PC-3 (cell line): ENCODE measurements at regions not wholly inside any gene's neighbourhood (a gene's known extent, or its start where the extent isn't known, plus 50 kb on each side); places are given as distances from the start of the nearest gene placed in this dataset.

ENCODE experiments used
- ATAC-seq: fragments of 200-7000 bp; cut with Tn5 transposase; 2 replicates; pipeline ENCODE4 v1.9.1; 2020; ENCODE audit warnings: mild to moderate bottlenecking, moderate library complexity
- BruUV-seq: library from RNA; stranded (reverse); fragments of 400-500 nt; replicated peaks from 2 replicates; lab custom pipeline; 2021; lab: Mats Ljungman, UMichigan
- CTCF ChIA-PET: fragments of 300-600 bp; sonication (Branson Sonifier 250); formaldehyde crosslinking; loops from one replicate; lab custom pipeline; 2022; ENCODE audit warnings: antibody characterized with exemption; lab: Charles Lee
- POLR2A ChIA-PET: fragments of 300-600 bp; sonication (Branson Sonifier 250); formaldehyde crosslinking; loops from one replicate; lab custom pipeline; 2022; ENCODE audit warnings: antibody characterized with exemption; ENCODE audit not compliant: unreplicated experiment; lab: Charles Lee
- DNase-seq: peaks from one replicate; pipeline ENCODE4 v3.0.0-alpha.2; 2015
- H2AFZ ChIP-seq: fragments of 300-600 bp; sonication (generic); 2 replicates; pipeline ENCODE4 v1.6.0; 2016; ENCODE audit warnings: antibody characterized with exemption, low read length
- H3F3A ChIP-seq: fragments of 300-600 bp; sonication (generic); one replicate; pipeline ENCODE4 v1.6.0; 2017; ENCODE audit warnings: antibody characterized with exemption, low read length, control low read depth, mild to moderate bottlenecking; ENCODE audit not compliant: unreplicated experiment
- H3K27ac ChIP-seq: fragments of 300-600 bp; sonication (generic); 2 replicates; pipeline ENCODE4 v1.5.1; 2016; ENCODE audit warnings: mild to moderate bottlenecking, low read length
- H3K27me3 ChIP-seq: fragments of 300-600 bp; sonication (generic); 2 replicates; pipeline ENCODE4 v1.6.1; 2016; ENCODE audit warnings: low read length, mixed read lengths
- H3K36me3 ChIP-seq: fragments of 300-600 bp; sonication (generic); 2 replicates; pipeline ENCODE4 v1.6.1; 2016; ENCODE audit warnings: low read depth, mixed run types, low read length, mixed read lengths
- H3K4me1 ChIP-seq: fragments of 300-600 bp; sonication (generic); 2 replicates; pipeline ENCODE4 v1.5.1; 2016; ENCODE audit warnings: low read length; ENCODE audit not compliant: insufficient read depth
- H3K4me2 ChIP-seq: fragments of 300-600 bp; sonication (generic); 2 replicates; pipeline ENCODE4 v1.6.0; 2016; ENCODE audit warnings: low read length
- H3K4me3 ChIP-seq: fragments of 300-600 bp; sonication (generic); 2 replicates; pipeline ENCODE4 v1.5.1; 2016; ENCODE audit warnings: mild to moderate bottlenecking, low read length, mixed read lengths
- H3K79me2 ChIP-seq: fragments of 300-600 bp; sonication (generic); 2 replicates; pipeline ENCODE4 v1.6.1; 2017; ENCODE audit warnings: low read length, mixed read lengths
- H3K9ac ChIP-seq: fragments of 300-600 bp; sonication (generic); 2 replicates; pipeline ENCODE4 v1.6.0; 2016; ENCODE audit warnings: mild to moderate bottlenecking, low read length
- H3K9me2 ChIP-seq: fragments of 300-600 bp; sonication (generic); replicated peaks from 2 replicates; pipeline ENCODE4 v1.6.1; 2016; ENCODE audit warnings: mixed run types, low read length, mixed read lengths
- H3K9me3 ChIP-seq: fragments of 300-600 bp; sonication (generic); 2 replicates; pipeline ENCODE4 v1.6.1; 2016; ENCODE audit warnings: low read length, mixed read lengths
- H4K20me1 ChIP-seq: fragments of 300-600 bp; sonication (generic); 2 replicates; pipeline ENCODE4 v1.6.1; 2016; ENCODE audit warnings: low read length, mixed read lengths
- EZH2 ChIP-seq: fragments of 300-600 bp; sonication (generic); IDR thresholded peaks from one replicate; pipeline ENCODE4 v1.6.1; 2017; ENCODE audit warnings: antibody characterized with exemption, mild to moderate bottlenecking, low read length; ENCODE audit not compliant: unreplicated experiment
- EZH2phosphoT487 ChIP-seq: fragments of 300-600 bp; sonication (generic); IDR thresholded peaks from 2 replicates; pipeline ENCODE4 v1.6.1; 2018; ENCODE audit warnings: mild to moderate bottlenecking, antibody characterized with exemption, low read length, borderline replicate concordance
- intact Hi-C: fragments of 100-400 bp; cut with micrococcal nuclease; formaldehyde crosslinking; loops from 2 replicates; pipeline ENCODE4 v1.9.0; 2023
- TF ChIP-seq, protein P1 (sequence below): fragments of 300-600 bp; sonication (generic); conservative IDR thresholded peaks from 2 replicates; pipeline ENCODE4 v1.5.1; 2017; ENCODE audit warnings: antibody characterized with exemption, low read depth, mild to moderate bottlenecking, low read length

GRCh38 chr15:99504823-99505551 lies 60.8 kb upstream of the MEF2A start:
- Histone ChIP-seq H3K36me3 (no peaks in the 10 kb centered on the region), H3K79me2 (no peaks in the 10 kb centered on the region), H3K27ac (no peak overlapping the region), H3F3A (no peaks in the 10 kb centered on the region), H3K9me3 (no peaks in the 10 kb centered on the region), H4K20me1 (no peaks in the 10 kb centered on the region), H3K9me2 (no peaks in the 10 kb centered on the region), H3K4me2 (peak overlapping the region; percentile 15; the same call in 1 of the 2 replicates), H3K9ac (no peak overlapping the region), H3K4me3 (no peak overlapping the region), H3K4me1 (peaks cover 32% of the 10 kb centered on the region), H3K27me3 (no peaks in the 10 kb centered on the region), H2AFZ (peak overlapping the region; percentile 38)
- ATAC-seq (peak; percentile 45; the same call in 1 of the 2 replicates), DNase-seq (peak; percentile 56)
- intact Hi-C loops, result no loop called here
- BruUV-seq, result no TSS peak
- no peak for TF ChIP-seq EZH2phosphoT487
- TF ChIP-seq, protein P1, sequence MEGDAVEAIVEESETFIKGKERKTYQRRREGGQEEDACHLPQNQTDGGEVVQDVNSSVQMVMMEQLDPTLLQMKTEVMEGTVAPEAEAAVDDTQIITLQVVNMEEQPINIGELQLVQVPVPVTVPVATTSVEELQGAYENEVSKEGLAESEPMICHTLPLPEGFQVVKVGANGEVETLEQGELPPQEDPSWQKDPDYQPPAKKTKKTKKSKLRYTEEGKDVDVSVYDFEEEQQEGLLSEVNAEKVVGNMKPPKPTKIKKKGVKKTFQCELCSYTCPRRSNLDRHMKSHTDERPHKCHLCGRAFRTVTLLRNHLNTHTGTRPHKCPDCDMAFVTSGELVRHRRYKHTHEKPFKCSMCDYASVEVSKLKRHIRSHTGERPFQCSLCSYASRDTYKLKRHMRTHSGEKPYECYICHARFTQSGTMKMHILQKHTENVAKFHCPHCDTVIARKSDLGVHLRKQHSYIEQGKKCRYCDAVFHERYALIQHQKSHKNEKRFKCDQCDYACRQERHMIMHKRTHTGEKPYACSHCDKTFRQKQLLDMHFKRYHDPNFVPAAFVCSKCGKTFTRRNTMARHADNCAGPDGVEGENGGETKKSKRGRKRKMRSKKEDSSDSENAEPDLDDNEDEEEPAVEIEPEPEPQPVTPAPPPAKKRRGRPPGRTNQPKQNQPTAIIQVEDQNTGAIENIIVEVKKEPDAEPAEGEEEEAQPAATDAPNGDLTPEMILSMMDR, result peak; percentile 43
- ChIA-PET POLR2A (no interaction called here), CTCF (interaction anchor here (0.5 kb wide), 1 partner anchor 37 kb away, joined by 6 read pairs; no protein-coding TSS in a partner anchor)

DNA sequence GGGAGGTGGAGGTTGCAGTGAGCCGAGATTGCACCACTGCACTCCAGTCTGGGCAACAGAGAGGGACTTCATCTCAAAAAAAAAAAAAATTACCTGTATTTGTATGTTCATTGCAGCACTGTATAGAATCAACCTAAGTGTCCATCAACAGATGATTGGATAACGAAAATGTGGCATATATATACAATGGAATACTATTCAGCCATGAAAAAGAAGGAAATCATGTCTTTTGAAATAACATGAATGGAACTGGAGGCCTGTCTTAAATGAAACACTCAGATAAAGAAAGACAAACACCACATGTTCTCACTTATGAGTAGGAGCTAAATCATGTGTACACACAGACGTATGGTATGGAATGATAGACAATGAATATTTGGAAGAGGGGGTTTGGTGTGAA lies 59.4 kb upstream of the MEF2A start:
- H3K9me3 ChIP-seq, result no peaks in the 10 kb centered on the region
- TF ChIP-seq, protein P1, result no peak
- TF ChIP-seq EZH2 (no peak), EZH2phosphoT487 (no peak)
- no TSS peak for BruUV-seq
- H3K4me1 ChIP-seq, result peaks cover 32% of the 10 kb centered on the region
- H3F3A ChIP-seq, result no peaks in the 10 kb centered on the region
- no peaks in the 10 kb centered on the region for H3K79me2 ChIP-seq
- intact Hi-C loops, result no loop called here
- no peak for ATAC-seq
- CTCF ChIA-PET, result no interaction called here
- POLR2A ChIA-PET, result no interaction called here
- no peaks in the 10 kb centered on the region for H3K9me2 ChIP-seq
- H2AFZ ChIP-seq, result no peak overlapping the region
- no peaks in the 10 kb centered on the region for H3K27me3 ChIP-seq
- no peak overlapping the region for H3K9ac ChIP-seq
- H3K36me3 ChIP-seq, result no peaks in the 10 kb centered on the region
- no peaks in the 10 kb centered on the region for H4K20me1 ChIP-seq
- H3K4me3 ChIP-seq, result no peak overlapping the region
- H3K4me2 ChIP-seq, result no peak overlapping the region
- DNase-seq, result no peak
- no peak overlapping the region for H3K27ac ChIP-seq

GRCh38 chr15:99507016-99507503 lies 58.7 kb upstream of the MEF2A start:
- Histone ChIP-seq H3K36me3 (no peaks in the 10 kb centered on the region), H3K9me2 (no peaks in the 10 kb centered on the region), H3K27ac (no peak overlapping the region), H3K4me1 (peaks cover 32% of the 10 kb centered on the region), H3K9me3 (no peaks in the 10 kb centered on the region), H3K27me3 (no peaks in the 10 kb centered on the region), H3K79me2 (no peaks in the 10 kb centered on the region), H2AFZ (no peak overlapping the region), H3K9ac (no peak overlapping the region), H3K4me3 (no peak overlapping the region), H3K4me2 (no peak overlapping the region), H3F3A (no peaks in the 10 kb centered on the region), H4K20me1 (no peaks in the 10 kb centered on the region)
- DNase-seq (no peak), ATAC-seq (no peak)
- ChIA-PET CTCF (no interaction called here), POLR2A (no interaction called here)
- BruUV-seq, result no TSS peak
- intact Hi-C loops, result no loop called here
- TF ChIP-seq EZH2phosphoT487 (no peak), EZH2 (no peak)
- TF ChIP-seq, protein P1, result no peak
